ENCODE measurements at regions not wholly inside any gene's neighbourhood (a gene's known extent, or its start where the extent isn't known, plus 50 kb on each side); places are given as distances from the start of the nearest gene placed in this dataset.

- no peaks in the 10 kb centered on the region for H3K23me2 ChIP-seq (ENCODE audit: insufficient read length, low read depth, low read length, poor library complexity, severe bottlenecking)
- no peak overlapping the region for H2AK5ac ChIP-seq (ENCODE audit: insufficient read length, low read length)
- no peak overlapping the region for H2BK12ac ChIP-seq (ENCODE audit: insufficient read length, low read depth, low read length)
- H4K5ac ChIP-seq (ENCODE audit: insufficient read length, low read depth, low read length) = no peak overlapping the region
- no peaks in the 10 kb centered on the region for H4K20me1 ChIP-seq (ENCODE audit: control insufficient read depth, insufficient read depth, insufficient read length)
- no peak overlapping the region for H2BK15ac ChIP-seq (ENCODE audit: low read depth, low read length)
- no peak for DNase-seq
- H3K14ac ChIP-seq (ENCODE audit: insufficient read depth, low read length) = no peak overlapping the region
- H4K8ac ChIP-seq (replicated peaks; ENCODE audit: insufficient read length, low read depth, low read length) = no peak overlapping the region
- WGBS (ENCODE audit: extremely low coverage, insufficient read length, low lambda C conversion rate) = no CpG with 5 or more reads among the region's 1 CpG
- no peak overlapping the region for H3K4me2 ChIP-seq (ENCODE audit: insufficient read depth, insufficient read length, low read length)
- no peak overlapping the region for H2BK120ac ChIP-seq (ENCODE audit: low read depth, low read length, poor library complexity, severe bottlenecking)
- H3K23ac ChIP-seq (ENCODE audit: insufficient read length, low read depth, low read length) = no peak overlapping the region
- Mint-ChIP-seq H3K9me3 (no peaks in the 10 kb centered on the region), H3K27ac (no peak overlapping the region), H3K4me1 (peaks cover 0 to 11% of the 10 kb centered on the region in 2 experiments; a peak in 3 of 4 replicates), H3K27me3 (ENCODE audit: low read depth) (no peaks in the 10 kb centered on the region), H3K4me3 (no peak overlapping the region), H3K36me3 (ENCODE audit: insufficient read depth in 1 of 3, low read depth in 3 of 3) (no peaks in the 10 kb centered on the region)
- no peak overlapping the region for H2BK5ac ChIP-seq (ENCODE audit: insufficient read length, low read length)
- no peaks in the 10 kb centered on the region for H3K79me1 ChIP-seq (ENCODE audit: insufficient read depth, low read depth, low read length, poor library complexity, severe bottlenecking)
- no peaks in the 10 kb centered on the region for H3K27me3 ChIP-seq (ENCODE audit: insufficient read depth, low read length)
- H3K4ac ChIP-seq (ENCODE audit: low read depth, low read length) = no peak overlapping the region
- H4K91ac ChIP-seq (ENCODE audit: insufficient read length, low read depth, low read length) = no peak overlapping the region
- H3K9ac ChIP-seq (ENCODE audit: extremely low read depth, insufficient read length, low read length) = no peak overlapping the region
- no peaks in the 10 kb centered on the region for H3K9me3 ChIP-seq (ENCODE audit: control insufficient read depth, low read depth, low read length)
- no peak overlapping the region for H3K27ac ChIP-seq (ENCODE audit: insufficient read length, low read depth, low read length)
- H2BK20ac ChIP-seq (ENCODE audit: low read depth, low read length, poor library complexity, severe bottlenecking) = no peak overlapping the region
- no peak overlapping the region for H3T11ph ChIP-seq (ENCODE audit: low read length)
- H3K56ac ChIP-seq (ENCODE audit: insufficient read length, low read depth, low read length) = no peak overlapping the region
- TF ChIP-seq, protein P1, sequence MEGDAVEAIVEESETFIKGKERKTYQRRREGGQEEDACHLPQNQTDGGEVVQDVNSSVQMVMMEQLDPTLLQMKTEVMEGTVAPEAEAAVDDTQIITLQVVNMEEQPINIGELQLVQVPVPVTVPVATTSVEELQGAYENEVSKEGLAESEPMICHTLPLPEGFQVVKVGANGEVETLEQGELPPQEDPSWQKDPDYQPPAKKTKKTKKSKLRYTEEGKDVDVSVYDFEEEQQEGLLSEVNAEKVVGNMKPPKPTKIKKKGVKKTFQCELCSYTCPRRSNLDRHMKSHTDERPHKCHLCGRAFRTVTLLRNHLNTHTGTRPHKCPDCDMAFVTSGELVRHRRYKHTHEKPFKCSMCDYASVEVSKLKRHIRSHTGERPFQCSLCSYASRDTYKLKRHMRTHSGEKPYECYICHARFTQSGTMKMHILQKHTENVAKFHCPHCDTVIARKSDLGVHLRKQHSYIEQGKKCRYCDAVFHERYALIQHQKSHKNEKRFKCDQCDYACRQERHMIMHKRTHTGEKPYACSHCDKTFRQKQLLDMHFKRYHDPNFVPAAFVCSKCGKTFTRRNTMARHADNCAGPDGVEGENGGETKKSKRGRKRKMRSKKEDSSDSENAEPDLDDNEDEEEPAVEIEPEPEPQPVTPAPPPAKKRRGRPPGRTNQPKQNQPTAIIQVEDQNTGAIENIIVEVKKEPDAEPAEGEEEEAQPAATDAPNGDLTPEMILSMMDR (conservative IDR thresholded peaks at IDR 0.05) = no peak
- H3K4me1 ChIP-seq (ENCODE audit: insufficient read depth, low read length) = no peaks in the 10 kb centered on the region; the same call in 1 of the 2 replicates
- no peaks in the 10 kb centered on the region for H3K79me2 ChIP-seq (ENCODE audit: insufficient read depth, low read length)
- no peak overlapping the region for H2AFZ ChIP-seq (ENCODE audit: low read length)
- H3K18ac ChIP-seq (ENCODE audit: insufficient read length, low read depth, low read length) = no peak overlapping the region
These were observed 895.5 kb downstream of the ROBO2 start for GRCh38 chr3:77935418-77935817.
